AG04450 (cell line): ENCODE measurements at regions not wholly inside any gene's neighbourhood (a gene's known extent, or its start where the extent isn't known, plus 50 kb on each side); places are given as distances from the start of the nearest gene placed in this dataset.

ENCODE experiments used
- CTCF ChIA-PET: fragments of 300-600, 350-600 bp; formaldehyde crosslinking; extraction: SDS; loops from one replicate; lab custom pipeline; 2022; ENCODE audit warnings: antibody characterized with exemption, inconsistent platforms; lab: Charles Lee
- POLR2A ChIA-PET: fragments of 350-600 bp; formaldehyde crosslinking; extraction: SDS; loops from one replicate; lab custom pipeline; 2021; ENCODE audit warnings: antibody characterized with exemption, inconsistent platforms; lab: Yijun Ruan, JAX
- DNase-seq: peaks from one replicate; pipeline ENCODE4 v3.0.0-alpha.2; 2011; ENCODE audit warnings: low read depth, low spot score
- H3K27ac ChIP-seq: one replicate; pipeline ENCODE4 v1.5.1; 2012; ENCODE audit warnings: low read depth, low read length, control low read depth
- H3K27me3 ChIP-seq: one replicate; pipeline ENCODE4 v1.6.0; 2012; ENCODE audit warnings: low read length; ENCODE audit not compliant: control insufficient read depth, insufficient read depth
- H3K4me3 ChIP-seq: 2 replicates; pipeline ENCODE4 v1.5.1; 2011; ENCODE audit warnings: mild to moderate bottlenecking, low read depth, low read length, control low read depth
- H3K9me3 ChIP-seq: 2 replicates; pipeline ENCODE4 v1.5.1; 2012; ENCODE audit warnings: low read length; ENCODE audit not compliant: control insufficient read depth, insufficient read depth
- CTCF ChIP-seq: IDR thresholded peaks from 2 replicates; pipeline ENCODE4 v1.5.1; 2011; ENCODE audit warnings: low read depth, low read length, control low read depth, inconsistent platforms

- no peak for DNase-seq
- H3K9me3 ChIP-seq, result no peaks in the 10 kb centered on the region
- no peak overlapping the region for H3K4me3 ChIP-seq
- ChIA-PET POLR2A (no interaction called here), CTCF (no interaction called here)
- H3K27ac ChIP-seq, result no peak overlapping the region
- H3K27me3 ChIP-seq, result no peaks in the 10 kb centered on the region
- no peak for TF ChIP-seq CTCF
Observed at GRCh38 chr5:52706775-52707174, 80.9 kb upstream of the ITGA1 start.

- Histone ChIP-seq H3K4me3 (no peak overlapping the region), H3K9me3 (no peaks in the 10 kb centered on the region), H3K27ac (no peak overlapping the region), H3K27me3 (no peaks in the 10 kb centered on the region)
- DNase-seq, result no peak
- POLR2A ChIA-PET, result no interaction called here
- no peak for TF ChIP-seq CTCF
- CTCF ChIA-PET, result no interaction called here
Observed at GRCh38 chr5:52707616-52708015, 80.1 kb upstream of the ITGA1 start.

GRCh38 chr5:52708463-52708862 is 79.3 kb upstream of the ITGA1 start:
- Histone ChIP-seq H3K27me3 (no peaks in the 10 kb centered on the region), H3K9me3 (no peaks in the 10 kb centered on the region), H3K27ac (no peak overlapping the region), H3K4me3 (no peak overlapping the region)
- no peak for DNase-seq
- ChIA-PET POLR2A (no interaction called here), CTCF (no interaction called here)
- no peak for TF ChIP-seq CTCF

- no peak for TF ChIP-seq CTCF
- no peak for DNase-seq
- Histone ChIP-seq H3K27me3 (no peaks in the 10 kb centered on the region), H3K9me3 (no peaks in the 10 kb centered on the region), H3K27ac (no peak overlapping the region), H3K4me3 (no peak overlapping the region)
- POLR2A ChIA-PET, result no interaction called here
- CTCF ChIA-PET, result no interaction called here
Observed at GRCh38 chr5:52709167-52709925, 78.4 kb upstream of the ITGA1 start.

- CTCF ChIA-PET, result no interaction called here
- no peak for DNase-seq
- H3K27ac ChIP-seq, result no peak overlapping the region
Observed at GRCh38 chr5:52710310-52710971, 77.3 kb upstream of the ITGA1 start.

More at GRCh38 chr5:52710310-52710971, 77.3 kb upstream of the ITGA1 start:
- Histone ChIP-seq H3K4me3 (no peak overlapping the region), H3K27me3 (no peaks in the 10 kb centered on the region), H3K9me3 (no peaks in the 10 kb centered on the region)
- POLR2A ChIA-PET, result no interaction called here
- no peak for TF ChIP-seq CTCF
